Parathyroid adenoma (tissue), 2 donors: ENCODE measurements at regions not wholly inside any gene's neighbourhood (a gene's known extent, or its start where the extent isn't known, plus 50 kb on each side); places are given as distances from the start of the nearest gene placed in this dataset.

Source experiments
- H2AFZ ChIP-seq: fragments of 300-600 bp; sonication (generic); one replicate; pipeline ENCODE4 v1.7.0; 2017; ENCODE audit warnings: antibody characterized with exemption, mild to moderate bottlenecking
- H3K27ac ChIP-seq: fragments of 300-600 bp; sonication (generic); one replicate; pipeline ENCODE4 v1.7.0; 2017
- H3K27me3 ChIP-seq: fragments of 300-600 bp; sonication (generic); one replicate; pipeline ENCODE4 v1.7.0; 2017; ENCODE audit warnings: low read length; ENCODE audit not compliant: control insufficient read depth, insufficient read depth
- H3K36me3 ChIP-seq: fragments of 300-600 bp; sonication (generic); one replicate; pipeline ENCODE4 v1.7.0; 2017; ENCODE audit warnings: low read length; ENCODE audit not compliant: control insufficient read depth, insufficient read depth
- H3K4me1 ChIP-seq: fragments of 300-600 bp; sonication (generic); one replicate; pipeline ENCODE4 v1.7.0; 2017; ENCODE audit warnings: control low read depth
- H3K4me2 ChIP-seq: fragments of 300-600 bp; sonication (generic); one replicate; pipeline ENCODE4 v1.7.0; 2017; ENCODE audit warnings: low read length
- H3K4me3 ChIP-seq: fragments of 300-600 bp; sonication (generic); one replicate; pipeline ENCODE4 v1.7.0; 2017; ENCODE audit warnings: low read depth, low read length
- H3K79me2 ChIP-seq: fragments of 300-600 bp; sonication (generic); one replicate; pipeline ENCODE4 v1.7.0; 2017; ENCODE audit warnings: control low read depth
- H3K9ac ChIP-seq: fragments of 300-600 bp; sonication (generic); one replicate; pipeline ENCODE4 v1.7.0; 2017; ENCODE audit warnings: mild to moderate bottlenecking
- H3K9me3 ChIP-seq: fragments of 300-600 bp; sonication (generic); one replicate; pipeline ENCODE4 v1.7.0; 2017; ENCODE audit warnings: low read length; ENCODE audit not compliant: control insufficient read depth
- TF ChIP-seq, protein P1 (sequence below): fragments of 300-600 bp; sonication (generic); IDR thresholded peaks from one replicate; pipeline ENCODE4 v1.7.0; 2017; ENCODE audit warnings: antibody characterized with exemption, mild to moderate bottlenecking
- donor health status: primary hyperparathyroidism.

GRCh38 chr6:43858161-43859153 is 88.4 kb downstream of the VEGFA start:
- no peaks in the 10 kb centered on the region for H3K4me1 ChIP-seq
- TF ChIP-seq, protein P1, sequence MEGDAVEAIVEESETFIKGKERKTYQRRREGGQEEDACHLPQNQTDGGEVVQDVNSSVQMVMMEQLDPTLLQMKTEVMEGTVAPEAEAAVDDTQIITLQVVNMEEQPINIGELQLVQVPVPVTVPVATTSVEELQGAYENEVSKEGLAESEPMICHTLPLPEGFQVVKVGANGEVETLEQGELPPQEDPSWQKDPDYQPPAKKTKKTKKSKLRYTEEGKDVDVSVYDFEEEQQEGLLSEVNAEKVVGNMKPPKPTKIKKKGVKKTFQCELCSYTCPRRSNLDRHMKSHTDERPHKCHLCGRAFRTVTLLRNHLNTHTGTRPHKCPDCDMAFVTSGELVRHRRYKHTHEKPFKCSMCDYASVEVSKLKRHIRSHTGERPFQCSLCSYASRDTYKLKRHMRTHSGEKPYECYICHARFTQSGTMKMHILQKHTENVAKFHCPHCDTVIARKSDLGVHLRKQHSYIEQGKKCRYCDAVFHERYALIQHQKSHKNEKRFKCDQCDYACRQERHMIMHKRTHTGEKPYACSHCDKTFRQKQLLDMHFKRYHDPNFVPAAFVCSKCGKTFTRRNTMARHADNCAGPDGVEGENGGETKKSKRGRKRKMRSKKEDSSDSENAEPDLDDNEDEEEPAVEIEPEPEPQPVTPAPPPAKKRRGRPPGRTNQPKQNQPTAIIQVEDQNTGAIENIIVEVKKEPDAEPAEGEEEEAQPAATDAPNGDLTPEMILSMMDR: no peak
- no peak overlapping the region for H3K4me3 ChIP-seq
- no peaks in the 10 kb centered on the region for H3K79me2 ChIP-seq
- H3K4me2 ChIP-seq: no peak overlapping the region
- no peaks in the 10 kb centered on the region for H3K36me3 ChIP-seq
- no peaks in the 10 kb centered on the region for H3K27me3 ChIP-seq
- no peak overlapping the region for H2AFZ ChIP-seq
- no peaks in the 10 kb centered on the region for H3K9me3 ChIP-seq
- no peak overlapping the region for H3K27ac ChIP-seq
- no peak overlapping the region for H3K9ac ChIP-seq

GRCh38 chr6:43856005-43856765 is 86.2 kb downstream of the VEGFA start:
- no peak overlapping the region for H3K4me3 ChIP-seq

GRCh38 chr6:43855247-43855646 is 85.2 kb downstream of the VEGFA start:
- TF ChIP-seq, protein P1: no peak
- Histone ChIP-seq H3K36me3 (no peaks in the 10 kb centered on the region), H2AFZ (no peak overlapping the region), H3K27ac (no peak overlapping the region), H3K4me1 (peaks cover 4% of the 10 kb centered on the region), H3K27me3 (no peaks in the 10 kb centered on the region), H3K9me3 (no peaks in the 10 kb centered on the region), H3K4me2 (no peak overlapping the region), H3K79me2 (no peaks in the 10 kb centered on the region), H3K9ac (no peak overlapping the region), H3K4me3 (no peak overlapping the region)

More at GRCh38 chr6:43856005-43856765, 86.2 kb downstream of the VEGFA start:
- H3K4me2 ChIP-seq: no peak overlapping the region
- no peaks in the 10 kb centered on the region for H3K4me1 ChIP-seq
- H3K36me3 ChIP-seq: no peaks in the 10 kb centered on the region
- no peaks in the 10 kb centered on the region for H3K79me2 ChIP-seq
- TF ChIP-seq, protein P1: peak; percentile 59
- H3K27ac ChIP-seq: no peak overlapping the region
- H3K27me3 ChIP-seq: no peaks in the 10 kb centered on the region
- H3K9ac ChIP-seq: no peak overlapping the region
- peak overlapping the region; percentile 43 for H2AFZ ChIP-seq
- no peaks in the 10 kb centered on the region for H3K9me3 ChIP-seq

DNA sequence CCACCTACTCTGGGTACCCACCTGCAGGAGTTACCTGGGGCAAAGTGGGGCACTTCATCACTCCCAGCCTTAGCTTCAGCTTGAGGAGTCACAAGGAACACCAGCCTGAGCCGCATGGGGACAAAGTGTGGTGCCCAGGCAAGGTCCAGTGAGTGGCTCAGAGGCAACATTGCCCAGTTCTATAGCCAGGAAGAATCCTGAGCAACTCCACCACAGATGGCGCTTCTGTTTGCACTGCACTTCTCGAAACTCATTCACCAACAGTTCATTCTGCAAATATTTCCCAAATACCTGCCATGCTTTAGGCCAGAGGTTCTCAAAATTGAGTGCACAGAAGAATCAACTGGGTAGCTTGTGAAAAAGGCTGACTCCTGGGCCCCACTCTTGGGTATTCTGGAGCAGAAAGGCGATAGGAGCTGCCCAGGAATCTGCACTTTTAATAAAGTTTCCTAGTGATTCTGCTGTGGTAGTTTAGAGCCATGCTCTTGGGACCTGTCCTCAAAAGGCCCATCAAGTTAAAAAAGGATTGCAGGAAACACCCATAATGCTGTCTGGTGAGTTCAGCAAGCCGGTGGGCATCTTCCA is 83.1 kb downstream of the VEGFA start:
- Histone ChIP-seq H3K36me3 (no peaks in the 10 kb centered on the region), H3K4me2 (no peak overlapping the region), H3K27ac (no peak overlapping the region), H3K9ac (no peak overlapping the region), H2AFZ (no peak overlapping the region), H3K4me3 (no peak overlapping the region), H3K9me3 (no peaks in the 10 kb centered on the region), H3K79me2 (no peaks in the 10 kb centered on the region), H3K4me1 (peaks cover 17% of the 10 kb centered on the region), H3K27me3 (no peaks in the 10 kb centered on the region)
- TF ChIP-seq, protein P1: no peak
